Motor neuron (in vitro differentiated cells): ENCODE measurements at regions not wholly inside any gene's neighbourhood (a gene's known extent, or its start where the extent isn't known, plus 50 kb on each side); places are given as distances from the start of the nearest gene placed in this dataset.

Experiments
- ATAC-seq, 8 experiments: fragments of 200-7000 bp; cut with Tn5 transposase; replicated peaks in 6 of 8; 2 replicates each; pipeline ENCODE4 v1.8.0; 2021; ENCODE audit warnings: mild to moderate bottlenecking in 8 of 8, moderate library complexity in 8 of 8
- H3K27ac ChIP-seq, 2 donors: fragments of 250-450 bp; sonication (Bioruptor Pico); 2 replicates each; pipeline ENCODE4 v1.9.0; 2021; ENCODE audit warnings: antibody characterized with exemption in 2 of 2, mild to moderate bottlenecking in 2 of 2, moderate library complexity in 1 of 2
- H3K4me1 ChIP-seq, 2 donors: fragments of 250-450 bp; sonication (Bioruptor Pico); replicated peaks in 1 of 2; 2 replicates each; pipeline ENCODE4 v1.6.1; 2021; ENCODE audit warnings: antibody characterized with exemption in 2 of 2, mild to moderate bottlenecking in 2 of 2, moderate library complexity in 1 of 2
- H3K4me3 ChIP-seq, 5 donors: fragments of 250-450 bp; sonication (Bioruptor Pico); 2 replicates each; pipeline ENCODE4 v1.9.0; 2021; ENCODE audit warnings: antibody characterized with exemption in 5 of 5, mild to moderate bottlenecking in 5 of 5, moderate library complexity in 4 of 5
- WGBS, 10 experiments: fragments of 450-650 bp; shearing (Covaris generic); methylation state at CpG; one replicate each; pipeline ENCODE4 v1.0.0; 2022; 5-methylcytosine and 5-hydroxymethylcytosine counted together
- in situ Hi-C, 9 experiments: fragments of 400-800 bp; cut with MboI; loops; one replicate each; pipeline ENCODE4 v1.15.0; 2021; ENCODE audit warnings: low sequenced_read_pairs in 9 of 9, low pct_unique_long_range_greater_than_20kb in 2 of 9; ENCODE audit not compliant: unreplicated experiment in 9 of 9

DNA sequence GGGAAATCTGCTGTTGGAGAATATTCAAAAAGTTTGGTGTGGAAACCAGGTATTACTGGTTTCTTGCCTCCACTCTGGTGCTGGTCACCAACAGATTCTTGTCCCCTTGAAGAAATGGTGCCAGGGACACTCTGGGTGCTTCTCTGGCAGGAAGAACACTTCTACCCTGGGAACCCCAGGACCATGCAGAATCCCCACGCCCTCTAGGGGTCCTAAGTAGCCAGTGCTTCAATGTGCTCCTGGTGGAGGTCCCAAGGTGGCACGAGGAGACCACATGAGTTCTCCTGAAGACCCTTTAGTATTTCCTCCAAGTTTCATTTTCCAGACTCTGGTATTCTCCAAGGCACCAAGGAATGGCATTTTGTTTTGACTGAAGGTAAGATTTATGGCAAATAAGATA, 380.6 kb downstream of the TSN start:
- 40 to 78% (median 56%) methylated on average over 1 to 2 of the region's 2 CpGs; no CpG with 5 or more reads in 6 of the 10 experiments for WGBS, 10 experiments
- in situ Hi-C loops, result loop anchor here in 1 of 9 experiments (25.0 kb wide), 1 partner anchor 101 kb away; no protein-coding TSS in a partner anchor
- ATAC-seq, result peak in 2 of 8 experiments; percentile 15 to 83
- H3K4me3 ChIP-seq, result no peak overlapping the region
- no peaks in the 10 kb centered on the region for H3K4me1 ChIP-seq
- no peak overlapping the region for H3K27ac ChIP-seq

- Histone ChIP-seq H3K27ac (no peak overlapping the region), H3K4me3 (no peak overlapping the region), H3K4me1 (no peaks in the 10 kb centered on the region)
- WGBS, 10 experiments, result 0 to 90% (median 69%) methylated on average over 1 to 7 of the region's 7 CpGs; no CpG with 5 or more reads in 2 of the 10 experiments
- no peak for ATAC-seq
- in situ Hi-C loops, result loop anchor here in 1 of 9 experiments (25.0 kb wide), 1 partner anchor 99 kb away; no protein-coding TSS in a partner anchor
Observed at GRCh38 chr2:122138561-122138960, 383.1 kb downstream of the TSN start.

DNA sequence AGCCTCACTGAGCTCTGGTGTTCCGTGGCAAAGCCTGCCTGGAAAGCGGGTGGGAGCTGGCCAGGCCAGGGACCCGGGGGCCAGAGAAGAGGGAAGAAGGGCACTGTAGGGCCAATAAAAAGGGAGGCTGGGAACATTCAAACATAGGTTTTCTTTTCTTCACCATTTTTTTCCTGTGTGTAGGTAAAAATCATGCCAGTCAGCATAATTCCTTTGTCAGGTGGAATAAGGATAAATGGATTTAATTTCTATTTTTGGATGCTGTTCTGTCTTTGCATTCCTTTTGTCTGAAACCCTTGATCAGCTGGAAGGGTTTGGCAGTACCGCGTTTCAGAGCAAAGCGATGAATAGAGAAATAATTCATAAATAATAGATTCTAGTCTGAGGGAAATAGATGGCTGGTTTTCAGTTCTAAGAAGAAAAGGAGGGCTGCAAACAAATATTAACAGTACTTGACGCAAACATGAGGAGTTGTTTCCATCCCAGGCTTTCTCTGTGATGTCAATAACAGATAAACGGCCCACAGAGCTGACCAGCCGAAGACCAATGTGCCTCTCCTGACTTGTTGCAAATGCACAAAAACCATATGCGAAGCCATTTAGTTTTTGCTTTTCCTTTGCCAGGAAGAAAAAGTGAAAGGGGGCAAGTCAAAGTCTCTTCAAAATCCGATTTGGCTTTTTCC, 384.4 kb downstream of the TSN start:
- ATAC-seq, result no peak
- Histone ChIP-seq H3K4me1 (no peaks in the 10 kb centered on the region), H3K27ac (no peak overlapping the region), H3K4me3 (no peak overlapping the region)
- 13 to 100% (median 76%) methylated on average over 3 to 10 of the region's 11 CpGs for WGBS, 10 experiments
- in situ Hi-C loops, result loop anchor here in 1 of 9 experiments (25.0 kb wide), 1 partner anchor 97 kb away; no protein-coding TSS in a partner anchor

DNA sequence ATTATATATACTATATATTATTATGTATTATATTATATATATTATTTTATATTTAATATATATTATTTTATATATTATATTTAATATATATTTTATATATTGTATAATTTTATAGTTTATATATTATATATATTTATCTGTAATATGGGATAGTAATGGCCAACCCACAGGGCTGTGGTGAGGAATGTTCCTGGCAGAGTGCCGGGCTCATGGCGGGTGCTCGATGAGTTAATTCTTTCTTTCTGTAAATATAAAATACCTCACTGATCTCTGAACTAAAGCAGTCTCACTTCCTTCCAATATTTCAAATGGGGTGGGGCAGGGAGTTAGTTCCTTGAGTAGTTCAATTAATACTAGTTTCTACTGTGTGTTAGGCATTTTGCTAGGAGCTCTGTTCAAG, 389.4 kb downstream of the TSN start:
- in situ Hi-C loops, result loop anchor here in 1 of 9 experiments (25.0 kb wide), 1 partner anchor 92 kb away; no protein-coding TSS in a partner anchor
- ATAC-seq, result no peak
- Histone ChIP-seq H3K27ac (no peak overlapping the region), H3K4me1 (peaks cover 6 to 8% of the 10 kb centered on the region in 2 donors), H3K4me3 (no peak overlapping the region)
- 60 to 100% (median 96%) methylated on average over 1 to 3 of the region's 3 CpGs; no CpG with 5 or more reads in 5 of the 10 experiments for WGBS, 10 experiments

GRCh38 chr2:122145856-122146255, 390.4 kb downstream of the TSN start:
- 0 to 100% (median 90%) methylated on average over 1 to 3 of the region's 3 CpGs; no CpG with 5 or more reads in 4 of the 10 experiments for WGBS, 10 experiments
- Histone ChIP-seq H3K27ac (no peak overlapping the region), H3K4me1 (peaks cover 15 to 18% of the 10 kb centered on the region in 2 donors), H3K4me3 (no peak overlapping the region)
- ATAC-seq, result no peak
- in situ Hi-C loops, result loop anchor here in 1 of 9 experiments (25.0 kb wide), 1 partner anchor 91 kb away; no protein-coding TSS in a partner anchor

- 2 to 100% (median 64%) methylated on average over 1 to 4 of the region's 4 CpGs; no CpG with 5 or more reads in 1 of the 10 experiments for WGBS, 10 experiments
- in situ Hi-C loops, result loop anchor here in 1 of 9 experiments (25.0 kb wide), 1 partner anchor 89 kb away; no protein-coding TSS in a partner anchor
- peaks cover 25 to 26% of the 10 kb centered on the region in 2 donors for H3K4me1 ChIP-seq
- peak in 5 of 8 experiments; percentile 53 to 79 (median 70) for ATAC-seq
- no peak overlapping the region for H3K27ac ChIP-seq
- H3K4me3 ChIP-seq, result no peak overlapping the region
Observed at GRCh38 chr2:122148128-122148767, 392.8 kb downstream of the TSN start.

- no peak overlapping the region for H3K4me3 ChIP-seq
- WGBS, 10 experiments, result 0 to 78% (median 49%) methylated on average over 1 to 7 of the region's 7 CpGs
- H3K27ac ChIP-seq, result peak overlapping the region; percentile 17 to 75
- ATAC-seq, result peak in 5 of 8 experiments; percentile 53 to 88 (median 80)
- in situ Hi-C loops, result no loop called here
- H3K4me1 ChIP-seq, result peaks cover 26 to 29% of the 10 kb centered on the region in 2 donors
Observed at GRCh38 chr2:122150524-122151280, 395.3 kb downstream of the TSN start.

DNA sequence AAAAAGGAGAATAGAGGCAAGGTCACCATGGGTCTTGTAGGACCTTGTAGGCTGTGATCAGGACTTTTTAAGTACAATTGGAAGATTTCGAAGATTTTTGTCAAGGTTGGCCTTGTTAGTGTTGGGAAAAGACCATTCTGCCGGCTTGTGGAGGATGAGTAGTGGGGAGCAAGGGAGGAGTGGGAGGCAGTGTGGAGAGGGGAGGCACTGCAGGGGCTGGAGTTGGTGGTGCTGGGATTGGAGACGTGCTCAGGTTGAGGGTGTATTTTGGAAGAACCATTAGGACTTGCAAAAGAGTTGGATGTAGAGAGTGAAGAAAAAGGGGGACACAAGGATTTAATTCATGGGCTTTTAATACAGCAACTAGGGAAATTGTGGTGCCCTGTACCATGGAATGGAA, 397.1 kb downstream of the TSN start:
- Histone ChIP-seq H3K4me1 (peaks cover 26 to 40% of the 10 kb centered on the region in 2 donors), H3K4me3 (no peak overlapping the region), H3K27ac (no peak overlapping the region)
- in situ Hi-C loops, result no loop called here
- 0 to 100% (median 64%) methylated on average over 1 to 3 of the region's 3 CpGs; no CpG with 5 or more reads in 4 of the 10 experiments for WGBS, 10 experiments
- no peak for ATAC-seq

DNA sequence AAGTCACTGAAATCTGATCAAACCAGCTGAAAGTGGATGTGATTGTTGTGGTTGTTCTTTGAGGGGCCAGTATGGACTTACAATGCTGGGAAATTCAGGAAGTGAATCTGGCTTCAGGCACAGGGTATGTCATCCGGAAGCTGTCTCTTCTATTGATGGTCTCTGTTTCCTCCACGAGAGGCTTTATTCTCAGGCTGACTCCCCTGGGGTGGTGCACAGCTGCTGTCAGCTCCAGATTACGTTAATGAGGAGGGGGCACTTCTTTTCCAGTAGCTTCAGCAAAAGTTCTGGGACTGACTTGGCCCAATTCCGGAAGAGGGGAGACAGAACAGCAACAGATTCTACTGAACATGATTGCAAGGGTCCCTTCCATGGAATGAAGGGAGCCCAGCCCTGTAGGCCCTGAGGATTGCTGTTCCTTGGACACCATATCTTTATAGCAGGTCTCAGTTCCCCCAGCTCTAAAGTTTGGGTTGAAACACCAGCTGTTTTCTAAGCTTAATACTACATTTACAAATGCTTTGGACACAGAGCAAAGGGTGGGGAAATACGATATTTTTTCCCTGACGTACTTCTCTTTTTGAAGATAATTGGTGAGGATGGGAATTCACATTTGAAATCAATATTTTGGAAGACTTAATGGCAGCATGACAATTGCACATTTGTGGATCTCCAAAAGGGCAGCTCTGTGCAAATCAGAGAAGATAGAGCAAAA, 400.9 kb downstream of the TSN start:
- peak in 5 of 8 experiments; percentile 39 to 74 (median 61) for ATAC-seq
- Histone ChIP-seq H3K4me1 (peaks cover 3 to 20% of the 10 kb centered on the region in 2 donors), H3K4me3 (no peak overlapping the region), H3K27ac (no peak overlapping the region)
- in situ Hi-C loops, result no loop called here
- WGBS, 10 experiments, result 0 to 94% (median 61%) methylated on average over 1 to 5 of the region's 6 CpGs; no CpG with 5 or more reads in 1 of the 10 experiments

- Histone ChIP-seq H3K27ac (no peak overlapping the region), H3K4me1 (peaks cover 0 to 15% of the 10 kb centered on the region in 2 donors), H3K4me3 (no peak overlapping the region)
- in situ Hi-C loops, result no loop called here
- ATAC-seq, result no peak
- 24 to 100% (median 96%) methylated on average over 2 to 7 of the region's 10 CpGs; no CpG with 5 or more reads in 1 of the 10 experiments for WGBS, 10 experiments
Observed at GRCh38 chr2:122157158-122157557, 401.7 kb downstream of the TSN start.

DNA sequence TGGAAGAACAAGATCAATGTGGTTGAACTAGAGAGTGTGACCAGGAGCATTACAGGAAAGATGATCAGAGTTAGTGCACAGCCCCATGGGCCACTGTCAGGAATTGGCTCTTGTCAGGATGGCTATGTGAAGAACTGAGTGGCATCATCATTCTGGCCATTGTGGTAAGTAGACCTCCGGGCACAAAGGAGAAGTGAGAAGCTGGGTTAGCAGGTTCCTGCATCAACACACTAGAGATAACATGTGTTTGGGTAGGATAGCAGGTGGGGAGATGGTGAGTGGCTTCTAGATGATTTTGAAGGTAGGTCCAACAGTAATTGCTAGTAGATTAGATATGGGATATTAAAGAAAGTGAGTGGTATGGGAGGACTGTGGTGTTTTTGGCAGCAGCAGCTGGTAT, 408.2 kb downstream of the TSN start:
- H3K4me3 ChIP-seq, result no peak overlapping the region
- 60 to 89% (median 73%) methylated on average over 1 of the region's 1 CpG; no CpG with 5 or more reads in 6 of the 10 experiments for WGBS, 10 experiments
- in situ Hi-C loops, result no loop called here
- no peak for ATAC-seq
- H3K4me1 ChIP-seq, result peaks cover 6 to 7% of the 10 kb centered on the region in 2 donors
- H3K27ac ChIP-seq, result no peak overlapping the region

DNA sequence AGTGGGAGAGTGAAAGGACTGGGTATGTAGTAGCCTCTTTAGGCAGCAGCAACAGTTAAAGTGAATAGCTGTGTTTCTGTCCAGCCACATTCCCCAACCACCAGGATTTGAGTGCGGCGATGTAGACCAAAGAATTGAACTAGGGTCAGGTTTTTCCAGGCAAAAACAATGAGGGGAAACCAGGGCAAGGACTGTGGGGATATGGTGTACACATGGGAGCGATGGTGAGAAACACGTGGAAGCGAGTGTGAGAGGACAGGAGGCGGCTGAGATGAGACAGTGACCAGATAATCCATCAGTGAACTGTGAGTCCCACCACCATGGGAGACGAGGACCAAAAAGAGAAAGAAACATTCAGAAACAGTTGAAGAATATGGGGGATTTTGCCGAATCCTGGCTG, 409.5 kb downstream of the TSN start:
- H3K4me1 ChIP-seq, result peaks cover 6 to 7% of the 10 kb centered on the region in 2 donors
- H3K4me3 ChIP-seq, result no peak overlapping the region
- no peak overlapping the region for H3K27ac ChIP-seq
- ATAC-seq, result no peak
- 0 to 96% (median 83%) methylated on average over 1 to 7 of the region's 8 CpGs; no CpG with 5 or more reads in 2 of the 10 experiments for WGBS, 10 experiments
- in situ Hi-C loops, result no loop called here
